Esophagus squamous epithelium (tissue), 5 donors: ENCODE measurements at regions not wholly inside any gene's neighbourhood (a gene's known extent, or its start where the extent isn't known, plus 50 kb on each side); places are given as distances from the start of the nearest gene placed in this dataset.
A peak's percentile ranks its signal among the peaks of the same experiment; 100 is the strongest.

ENCODE experiments used
- DNase-seq: peaks from one replicate; lab custom pipeline; 2025; lab: John Stamatoyannopoulos, UW
- H3K27ac ChIP-seq, 4 donors: fragments of 200-600 bp; sonication (generic); one replicate each; pipeline ENCODE4 v1.5.1; 2016 to 2019; ENCODE audit warnings: mild to moderate bottlenecking in 1 of 4
- H3K27me3 ChIP-seq, 4 donors: fragments of 200-600 bp; sonication (generic); 1 replicate in 3 of 4; 2 replicates in 1 of 4; pipeline versions ENCODE4 v1.5.1 to v1.6.0; 2017 to 2021; ENCODE audit warnings: antibody characterized with exemption in 1 of 4
- H3K36me3 ChIP-seq, 3 donors: fragments of 200-600 bp; sonication (generic); one replicate each; pipeline ENCODE4 v1.5.1; 2016 to 2019
- H3K4me1 ChIP-seq, 3 donors: fragments of 200-600 bp; sonication (generic); one replicate each; pipeline ENCODE4 v1.5.1; 2017 to 2019
- H3K4me3 ChIP-seq, 4 donors: fragments of 200-600 bp; sonication (generic); 1 replicate in 3 of 4; 2 replicates in 1 of 4; pipeline ENCODE4 v1.5.1; 2016 to 2019; ENCODE audit warnings: mild to moderate bottlenecking in 2 of 4, moderate library complexity in 1 of 4
- H3K9me3 ChIP-seq, 3 donors: fragments of 200-600 bp; sonication (generic); one replicate each; pipeline ENCODE4 v1.5.1; 2016 to 2019
- CTCF ChIP-seq, 6 experiments: fragments of 450-650 bp in 4 of 6; fragments of 200-600 bp in 2 of 6; sonication (generic) in 2 of 6; IDR thresholded peaks; one replicate each; pipeline ENCODE4 v1.5.1; 2016 to 2019; ENCODE audit warnings: antibody characterized with exemption in 6 of 6, mild to moderate bottlenecking in 4 of 6, moderate library complexity in 4 of 6
- POLR2A ChIP-seq, 4 donors: fragments of 450-650 bp; IDR thresholded peaks; one replicate each; pipeline ENCODE4 v1.6.1; 2017; ENCODE audit warnings: antibody characterized with exemption in 4 of 4, mild to moderate bottlenecking in 4 of 4, moderate library complexity in 3 of 4
- WGBS, 2 donors: methylation state at CpG; one replicate each; pipeline ENCODE4 v1.1.5; 2018; 5-methylcytosine and 5-hydroxymethylcytosine counted together
- intact Hi-C: fragments of 100-400 bp; cut with DNase I; formaldehyde crosslinking; loops from one replicate; pipeline ENCODE4 v1.15.0; 2022
- donor health status: DM: yes; HTN: yes; CAD: no.

DNA sequence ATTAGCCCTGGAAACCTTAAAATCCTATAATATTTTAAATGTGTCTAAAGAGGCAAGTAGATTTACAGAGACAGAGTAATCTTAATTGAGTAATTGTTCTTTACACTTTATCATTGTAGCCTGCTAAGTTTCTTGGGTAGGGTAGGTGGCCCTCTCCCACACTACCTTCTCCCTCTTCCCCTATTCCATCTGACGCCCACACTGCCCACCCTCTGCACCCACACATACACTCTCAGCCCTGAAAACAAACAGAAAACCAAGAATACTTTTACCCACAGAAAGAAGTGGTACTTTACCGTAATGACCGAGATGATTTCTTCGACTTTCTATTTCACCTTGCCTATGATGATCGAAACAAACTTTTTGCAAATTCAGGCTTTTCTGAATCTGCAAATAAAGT, 320.4 kb upstream of the OBI1 start:
- H3K27me3 ChIP-seq = no peaks in the 10 kb centered on the region

DNA sequence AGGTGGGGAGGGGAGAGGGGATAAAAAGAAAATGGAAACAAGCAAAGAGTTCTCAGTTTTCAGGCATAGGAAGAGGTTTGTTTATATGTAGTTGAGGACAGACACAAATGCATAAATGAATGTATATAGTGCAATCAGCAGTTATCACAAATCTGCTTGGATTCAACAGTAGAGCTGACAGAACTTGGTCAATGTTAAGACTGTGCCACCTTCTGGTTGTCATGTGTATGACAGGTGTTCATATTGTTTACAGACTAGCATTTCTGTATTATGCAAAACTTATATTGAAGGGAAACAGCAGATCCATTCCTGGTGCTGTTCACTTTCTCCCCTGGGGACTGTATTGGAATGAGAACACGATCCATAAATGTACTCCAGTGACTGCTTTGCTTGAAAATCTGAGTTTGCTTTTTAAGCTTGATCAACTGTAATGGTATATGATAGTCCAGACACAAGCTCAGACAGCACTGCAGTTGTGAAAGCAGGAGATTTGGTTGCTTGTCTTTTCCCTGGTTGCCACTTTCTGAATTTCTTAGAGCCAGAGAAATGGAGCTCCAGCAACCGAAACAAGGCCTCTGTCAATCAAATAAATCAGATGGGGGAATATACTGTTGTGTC, 319.5 kb upstream of the OBI1 start:
- Histone ChIP-seq H3K9me3 (no peaks in the 10 kb centered on the region), H3K27ac (no peak overlapping the region), H3K4me1 (no peaks in the 10 kb centered on the region), H3K4me3 (no peak overlapping the region), H3K36me3 (no peaks in the 10 kb centered on the region), H3K27me3 (no peaks in the 10 kb centered on the region)
- intact Hi-C loops = loop anchor here (5.0 kb wide), 1 partner anchor 841 kb away; no protein-coding TSS in a partner anchor
- DNase-seq = peak; percentile 0
- 6 to 15% methylated on average over 2 of the region's 2 CpGs for WGBS, 2 donors
- TF ChIP-seq POLR2A (IDR thresholded peaks at IDR 0.05) (no peak), CTCF (IDR thresholded peaks at IDR 0.05) (peak; percentile 36 to 64 (median 56))

More for the DNA sequence above, 320.4 kb upstream of the OBI1 start:
- WGBS, 2 donors = 82 to 89% methylated on average over 5 of the region's 5 CpGs
- Histone ChIP-seq H3K27ac (no peak overlapping the region), H3K9me3 (no peaks in the 10 kb centered on the region), H3K36me3 (no peaks in the 10 kb centered on the region), H3K4me3 (no peak overlapping the region), H3K4me1 (no peaks in the 10 kb centered on the region)
- TF ChIP-seq CTCF (IDR thresholded peaks at IDR 0.05) = no peak
- TF ChIP-seq POLR2A (IDR thresholded peaks at IDR 0.05) = no peak
- no peak for DNase-seq
- intact Hi-C loops = loop anchor here (5.0 kb wide), 1 partner anchor 842 kb away; no protein-coding TSS in a partner anchor

DNA sequence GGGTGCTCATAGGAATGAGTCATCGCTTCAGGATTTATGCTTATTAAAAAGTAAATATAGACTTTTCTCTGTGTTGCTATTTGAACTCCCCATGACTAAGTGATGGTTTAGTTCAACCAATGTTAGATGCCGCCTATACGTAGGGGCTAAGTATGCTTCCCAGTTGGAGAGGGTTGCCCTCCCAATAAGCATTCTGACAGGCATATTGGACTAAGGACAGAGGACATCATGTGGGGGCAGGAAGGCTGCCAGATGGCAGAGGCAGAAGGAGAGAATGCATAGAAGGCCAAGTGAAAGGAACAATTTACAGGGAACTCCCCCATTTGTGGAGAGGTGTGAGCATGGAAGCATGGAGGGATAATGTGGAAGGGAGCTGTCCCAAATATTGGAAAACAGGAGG, 318.4 kb upstream of the OBI1 start:
- Histone ChIP-seq H3K9me3 (no peaks in the 10 kb centered on the region), H3K27ac (no peak overlapping the region), H3K4me1 (no peaks in the 10 kb centered on the region), H3K4me3 (no peak overlapping the region), H3K36me3 (no peaks in the 10 kb centered on the region), H3K27me3 (no peaks in the 10 kb centered on the region)
- WGBS, 2 donors = 77 to 78% methylated on average over 3 of the region's 3 CpGs
- intact Hi-C loops = loop anchor here (5.0 kb wide), 1 partner anchor 840 kb away; no protein-coding TSS in a partner anchor
- TF ChIP-seq CTCF (IDR thresholded peaks at IDR 0.05) = no peak
- no peak for TF ChIP-seq POLR2A (IDR thresholded peaks at IDR 0.05)
- DNase-seq = no peak

- no peak overlapping the region for H3K4me3 ChIP-seq
Measured at GRCh38 chr13:78976696-78977095, 317.7 kb upstream of the OBI1 start.

More at GRCh38 chr13:78976696-78977095, 317.7 kb upstream of the OBI1 start:
- no peaks in the 10 kb centered on the region for H3K36me3 ChIP-seq
- no peak for TF ChIP-seq POLR2A (IDR thresholded peaks at IDR 0.05)
- no peak for TF ChIP-seq CTCF (IDR thresholded peaks at IDR 0.05)
- 78 to 81% methylated on average over 4 of the region's 5 CpGs for WGBS, 2 donors
- intact Hi-C loops = loop anchor here (5.0 kb wide), 1 partner anchor 839 kb away; no protein-coding TSS in a partner anchor
- no peaks in the 10 kb centered on the region for H3K4me1 ChIP-seq
- H3K27ac ChIP-seq = no peak overlapping the region
- no peaks in the 10 kb centered on the region for H3K9me3 ChIP-seq
- no peaks in the 10 kb centered on the region for H3K27me3 ChIP-seq
- DNase-seq = no peak
